WERI-Rb-1 (cell line): ENCODE measurements at regions not wholly inside any gene's neighbourhood (a gene's known extent, or its start where the extent isn't known, plus 50 kb on each side); places are given as distances from the start of the nearest gene placed in this dataset.

ENCODE experiments used
- DNase-seq: peaks from one replicate; pipeline ENCODE4 v3.0.0-alpha.2; 2020
- H3K27ac ChIP-seq: fragments of 250-450 bp; sonication (Bioruptor Pico); 2 replicates; pipeline ENCODE4 v1.5.1; 2020; ENCODE audit warnings: mild to moderate bottlenecking, moderate library complexity
- H3K27me3 ChIP-seq: fragments of 250-450 bp; sonication (Bioruptor Pico); 2 replicates; pipeline ENCODE4 v1.5.1; 2021; ENCODE audit warnings: mild to moderate bottlenecking, low read depth, moderate library complexity; ENCODE audit not compliant: insufficient read depth, severe bottlenecking
- H3K36me3 ChIP-seq: fragments of 250-450 bp; sonication (Bioruptor Pico); 2 replicates; pipeline ENCODE4 v1.5.1; 2020; ENCODE audit warnings: mild to moderate bottlenecking, moderate library complexity
- H3K4me3 ChIP-seq: 2 replicates; pipeline ENCODE4 v1.5.1; 2011; ENCODE audit warnings: low read depth, mild to moderate bottlenecking, control low read depth, low read length
- H3K9me3 ChIP-seq: fragments of 250-450 bp; sonication (Bioruptor Pico); 2 replicates; pipeline ENCODE4 v1.5.1; 2021; ENCODE audit warnings: mild to moderate bottlenecking, moderate library complexity; ENCODE audit not compliant: severe bottlenecking
- CTCF ChIP-seq: IDR thresholded peaks from 2 replicates; pipeline ENCODE4 v1.5.1; 2011; ENCODE audit warnings: low read depth, mild to moderate bottlenecking, control low read depth, inconsistent platforms, low read length

GRCh38 chr18:39489431-39489830, 1923.8 kb upstream of the CELF4 start:
- no peaks in the 10 kb centered on the region for H3K36me3 ChIP-seq
- H3K4me3 ChIP-seq: no peak overlapping the region
- no peak for DNase-seq
- H3K27ac ChIP-seq: no peak overlapping the region
- no peaks in the 10 kb centered on the region for H3K27me3 ChIP-seq
- H3K9me3 ChIP-seq: no peaks in the 10 kb centered on the region
- no peak for TF ChIP-seq CTCF

- H3K27me3 ChIP-seq: no peaks in the 10 kb centered on the region
- H3K9me3 ChIP-seq: no peaks in the 10 kb centered on the region
- DNase-seq: no peak
- H3K36me3 ChIP-seq: no peaks in the 10 kb centered on the region
- no peak for TF ChIP-seq CTCF
- no peak overlapping the region for H3K4me3 ChIP-seq
- no peak overlapping the region for H3K27ac ChIP-seq
Measured at GRCh38 chr18:39487932-39488331, 1922.3 kb upstream of the CELF4 start.

GRCh38 chr18:39486268-39486667, 1920.7 kb upstream of the CELF4 start:
- no peaks in the 10 kb centered on the region for H3K9me3 ChIP-seq
- H3K36me3 ChIP-seq: no peaks in the 10 kb centered on the region
- no peak for TF ChIP-seq CTCF
- no peak for DNase-seq
- H3K4me3 ChIP-seq: no peak overlapping the region
- no peaks in the 10 kb centered on the region for H3K27me3 ChIP-seq
- no peak overlapping the region for H3K27ac ChIP-seq

- Histone ChIP-seq H3K4me3 (no peak overlapping the region), H3K27me3 (no peaks in the 10 kb centered on the region), H3K36me3 (no peaks in the 10 kb centered on the region), H3K27ac (no peak overlapping the region), H3K9me3 (no peaks in the 10 kb centered on the region)
- TF ChIP-seq CTCF: no peak
- DNase-seq: no peak
Measured at GRCh38 chr18:39485696-39486095, 1920.1 kb upstream of the CELF4 start.

GRCh38 chr18:39481281-39481680, 1915.7 kb upstream of the CELF4 start:
- Histone ChIP-seq H3K27ac (no peak overlapping the region), H3K4me3 (no peak overlapping the region), H3K27me3 (no peaks in the 10 kb centered on the region), H3K9me3 (no peaks in the 10 kb centered on the region), H3K36me3 (no peaks in the 10 kb centered on the region)
- no peak for DNase-seq
- no peak for TF ChIP-seq CTCF

- no peak for TF ChIP-seq CTCF
- Histone ChIP-seq H3K27me3 (no peaks in the 10 kb centered on the region), H3K27ac (no peak overlapping the region), H3K4me3 (no peak overlapping the region), H3K36me3 (no peaks in the 10 kb centered on the region), H3K9me3 (no peaks in the 10 kb centered on the region)
- no peak for DNase-seq
Measured at GRCh38 chr18:39480494-39481195, 1915.0 kb upstream of the CELF4 start.
